CD4-positive, alpha-beta memory T cell (primary cell): ENCODE measurements at regions not wholly inside any gene's neighbourhood (a gene's known extent, or its start where the extent isn't known, plus 50 kb on each side); places are given as distances from the start of the nearest gene placed in this dataset.

Source experiments
- CTCF ChIA-PET: fragments of 350-600 bp; sonication (Branson Sonifier 250); formaldehyde crosslinking; loops from one replicate; lab custom pipeline; 2021; ENCODE audit warnings: inconsistent platforms; ENCODE audit not compliant: partially characterized antibody; lab: Charles Lee
- POLR2A ChIA-PET: fragments of 350-600 bp; sonication (Branson Sonifier 250); formaldehyde crosslinking; loops from one replicate; lab custom pipeline; 2021; ENCODE audit not compliant: partially characterized antibody; lab: Charles Lee
- DNase-seq, 5 donors: peaks; one replicate each; pipeline versions ENCODE4 v3.0.0 to v3.0.0-alpha.2; 2020 to 2022; ENCODE audit warnings: mixed read lengths in 1 of 5
- H3K27ac ChIP-seq: one replicate; pipeline ENCODE4 v1.7.0; 2013; ENCODE audit warnings: low read depth, low read length
- H3K27me3 ChIP-seq: 2 replicates; pipeline ENCODE4 v1.7.0; 2013; ENCODE audit warnings: mild to moderate bottlenecking, low read length, moderate library complexity; ENCODE audit not compliant: insufficient read depth
- H3K36me3 ChIP-seq: 2 replicates; pipeline ENCODE4 v1.7.0; 2013; ENCODE audit warnings: mild to moderate bottlenecking, low read length, moderate library complexity; ENCODE audit not compliant: insufficient read depth
- H3K4me1 ChIP-seq: 2 replicates; pipeline ENCODE4 v1.7.0; 2013; ENCODE audit warnings: mild to moderate bottlenecking, low read length, moderate library complexity; ENCODE audit not compliant: insufficient read depth
- H3K4me3 ChIP-seq, 2 donors: one replicate each; pipeline ENCODE4 v1.7.0; 2013; ENCODE audit warnings: low read length in 2 of 2, mild to moderate bottlenecking in 1 of 2
- H3K9me3 ChIP-seq, 2 donors: one replicate each; pipeline ENCODE4 v1.7.0; 2013; ENCODE audit warnings: low read length in 2 of 2, control low read depth in 1 of 2; ENCODE audit not compliant: control insufficient read depth in 1 of 2
- H3K27ac Mint-ChIP-seq, 7 donors: one replicate each; pipeline ENCODE4 v1.8.0; 2020 to 2021; ENCODE audit warnings: mixed read lengths in 7 of 7, mild to moderate bottlenecking in 6 of 7, inconsistent platforms in 3 of 7, moderate library complexity in 3 of 7
- H3K27me3 Mint-ChIP-seq, 2 donors: one replicate each; pipeline ENCODE4 v1.8.0; 2020 to 2021; ENCODE audit warnings: mixed read lengths in 2 of 2
- H3K36me3 Mint-ChIP-seq, 2 donors: one replicate each; pipeline ENCODE4 v1.8.0; 2020 to 2021; ENCODE audit warnings: mixed read lengths in 2 of 2, inconsistent platforms in 1 of 2, mild to moderate bottlenecking in 1 of 2
- H3K4me1 Mint-ChIP-seq, 4 donors: one replicate each; pipeline ENCODE4 v1.8.0; 2020 to 2021; ENCODE audit warnings: mixed read lengths in 4 of 4, mild to moderate bottlenecking in 1 of 4
- H3K4me3 Mint-ChIP-seq, 8 donors: one replicate each; pipeline ENCODE4 v1.8.0; 2020 to 2021; ENCODE audit warnings: mixed read lengths in 8 of 8, mild to moderate bottlenecking in 7 of 8, moderate library complexity in 6 of 8, inconsistent platforms in 3 of 8
- H3K9me3 Mint-ChIP-seq, 8 donors: one replicate each; pipeline ENCODE4 v1.8.0; 2020 to 2021; ENCODE audit warnings: mixed read lengths in 8 of 8, mild to moderate bottlenecking in 5 of 8, inconsistent platforms in 3 of 8, moderate library complexity in 1 of 8
- intact Hi-C: fragments of 100-400 bp; cut with micrococcal nuclease; formaldehyde crosslinking; loops from one replicate; pipeline ENCODE4 v1.15.1; 2023

GRCh38 chr5:85931220-85931619, 686.5 kb upstream of the COX7C start:
- Mint-ChIP-seq H3K27me3 (no peaks in the 10 kb centered on the region), H3K4me3 (no peak overlapping the region), H3K36me3 (no peaks in the 10 kb centered on the region), H3K4me1 (no peaks in the 10 kb centered on the region), H3K27ac (no peak overlapping the region), H3K9me3 (peaks cover 0 to 11% (median 3%) of the 10 kb centered on the region in 8 donors)
- ChIA-PET POLR2A (no interaction called here), CTCF (no interaction called here)
- no peaks in the 10 kb centered on the region for H3K27me3 ChIP-seq
- H3K27ac ChIP-seq = no peak overlapping the region
- no peak for DNase-seq
- no peaks in the 10 kb centered on the region for H3K9me3 ChIP-seq
- no peaks in the 10 kb centered on the region for H3K4me1 ChIP-seq
- H3K4me3 ChIP-seq = no peak overlapping the region
- intact Hi-C loops = no loop called here
- H3K36me3 ChIP-seq = no peaks in the 10 kb centered on the region

- Histone ChIP-seq H3K4me1 (no peaks in the 10 kb centered on the region), H3K9me3 (no peaks in the 10 kb centered on the region), H3K36me3 (no peaks in the 10 kb centered on the region), H3K27me3 (no peaks in the 10 kb centered on the region), H3K4me3 (no peak overlapping the region), H3K27ac (no peak overlapping the region)
- Mint-ChIP-seq H3K27ac (no peak overlapping the region), H3K9me3 (peaks cover 0 to 10% (median 4%) of the 10 kb centered on the region in 8 donors), H3K4me3 (no peak overlapping the region), H3K27me3 (no peaks in the 10 kb centered on the region), H3K36me3 (no peaks in the 10 kb centered on the region), H3K4me1 (no peaks in the 10 kb centered on the region)
- intact Hi-C loops = no loop called here
- ChIA-PET CTCF (no interaction called here), POLR2A (no interaction called here)
- no peak for DNase-seq
These were observed 679.5 kb upstream of the COX7C start for GRCh38 chr5:85938201-85938600.

GRCh38 chr5:85951707-85952210, 666.0 kb upstream of the COX7C start:
- H3K9me3 ChIP-seq = peaks cover 0 to 5% of the 10 kb centered on the region in 2 donors
- H3K4me1 ChIP-seq = no peaks in the 10 kb centered on the region
- no peak overlapping the region for H3K27ac ChIP-seq
- Mint-ChIP-seq H3K9me3 (peaks cover 0 to 6% (median 2%) of the 10 kb centered on the region in 8 donors), H3K4me1 (no peaks in the 10 kb centered on the region), H3K27me3 (no peaks in the 10 kb centered on the region), H3K4me3 (no peak overlapping the region), H3K27ac (no peak overlapping the region), H3K36me3 (no peaks in the 10 kb centered on the region)
- H3K27me3 ChIP-seq = no peaks in the 10 kb centered on the region
- DNase-seq = no peak
- no peaks in the 10 kb centered on the region for H3K36me3 ChIP-seq
- ChIA-PET POLR2A (no interaction called here), CTCF (no interaction called here)
- intact Hi-C loops = no loop called here
- H3K4me3 ChIP-seq = no peak overlapping the region

DNA sequence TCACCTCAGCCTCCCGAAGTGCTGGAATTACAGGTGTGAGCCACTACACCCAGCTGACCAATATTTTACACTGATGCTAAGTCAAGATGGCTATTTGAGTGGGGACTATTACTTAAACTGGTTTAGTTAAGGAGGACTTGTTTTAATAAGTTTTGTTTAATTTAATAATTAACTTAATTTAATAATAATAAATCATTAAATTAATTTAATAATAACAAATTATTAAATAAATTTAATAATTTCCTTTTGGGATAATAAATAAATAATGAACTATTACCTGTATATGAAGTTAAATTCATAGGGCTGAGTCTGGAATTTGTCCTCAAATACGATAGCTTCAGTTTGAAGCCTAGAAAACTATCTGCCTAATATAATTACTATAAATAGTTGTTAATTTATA, 665.1 kb upstream of the COX7C start:
- ChIA-PET POLR2A (no interaction called here), CTCF (no interaction called here)
- Mint-ChIP-seq H3K36me3 (no peaks in the 10 kb centered on the region), H3K4me1 (no peaks in the 10 kb centered on the region), H3K27me3 (no peaks in the 10 kb centered on the region), H3K4me3 (no peak overlapping the region), H3K27ac (no peak overlapping the region), H3K9me3 (peaks cover 0 to 6% (median 2%) of the 10 kb centered on the region in 8 donors)
- intact Hi-C loops = no loop called here
- Histone ChIP-seq H3K4me1 (no peaks in the 10 kb centered on the region), H3K4me3 (no peak overlapping the region), H3K36me3 (no peaks in the 10 kb centered on the region), H3K27me3 (no peaks in the 10 kb centered on the region), H3K9me3 (peaks cover 0 to 5% of the 10 kb centered on the region in 2 donors), H3K27ac (no peak overlapping the region)
- DNase-seq = no peak

GRCh38 chr5:85967681-85968080, 650.1 kb upstream of the COX7C start:
- H3K9me3 ChIP-seq = no peaks in the 10 kb centered on the region
- no peaks in the 10 kb centered on the region for H3K36me3 ChIP-seq
- H3K27me3 ChIP-seq = no peaks in the 10 kb centered on the region
- H3K27ac ChIP-seq = no peak overlapping the region
- no peaks in the 10 kb centered on the region for H3K4me1 Mint-ChIP-seq
- no peak overlapping the region for H3K4me3 Mint-ChIP-seq
- no peak overlapping the region for H3K4me3 ChIP-seq
- no peak for DNase-seq
- intact Hi-C loops = no loop called here
- peaks cover 0 to 2% (median 0%) of the 10 kb centered on the region in 8 donors for H3K9me3 Mint-ChIP-seq
- H3K27me3 Mint-ChIP-seq = no peaks in the 10 kb centered on the region
- no peaks in the 10 kb centered on the region for H3K36me3 Mint-ChIP-seq
- no peaks in the 10 kb centered on the region for H3K4me1 ChIP-seq
- ChIA-PET CTCF (no interaction called here), POLR2A (no interaction called here)
- no peak overlapping the region for H3K27ac Mint-ChIP-seq

DNA sequence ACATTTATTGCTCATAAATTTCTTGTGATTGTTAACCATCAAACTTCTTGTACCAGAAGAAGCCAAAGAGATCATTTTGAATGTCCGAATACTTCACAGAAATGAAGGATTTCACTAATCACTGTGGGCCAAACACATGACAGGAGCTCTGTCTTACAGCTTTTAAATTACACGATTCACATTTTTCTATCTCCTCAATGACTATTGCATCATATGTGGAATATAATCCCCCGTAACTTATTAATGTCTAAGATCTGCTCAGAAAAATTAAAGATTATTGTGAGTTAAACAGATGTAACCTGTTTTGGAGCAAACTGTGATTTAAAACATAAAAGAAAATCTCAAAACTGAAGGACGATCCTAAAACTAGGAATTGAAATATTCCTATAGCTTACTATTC, 645.2 kb upstream of the COX7C start:
- H3K27me3 Mint-ChIP-seq = no peaks in the 10 kb centered on the region
- Histone ChIP-seq H3K27ac (no peak overlapping the region), H3K9me3 (no peaks in the 10 kb centered on the region), H3K4me1 (no peaks in the 10 kb centered on the region), H3K4me3 (no peak overlapping the region), H3K27me3 (no peaks in the 10 kb centered on the region), H3K36me3 (no peaks in the 10 kb centered on the region)
- H3K4me3 Mint-ChIP-seq = no peak overlapping the region
- no peak for DNase-seq
- no peaks in the 10 kb centered on the region for H3K36me3 Mint-ChIP-seq
- ChIA-PET CTCF (no interaction called here), POLR2A (no interaction called here)
- peaks cover 0 to 3% (median 0%) of the 10 kb centered on the region in 8 donors for H3K9me3 Mint-ChIP-seq
- intact Hi-C loops = no loop called here
- no peak overlapping the region for H3K27ac Mint-ChIP-seq
- no peaks in the 10 kb centered on the region for H3K4me1 Mint-ChIP-seq

DNA sequence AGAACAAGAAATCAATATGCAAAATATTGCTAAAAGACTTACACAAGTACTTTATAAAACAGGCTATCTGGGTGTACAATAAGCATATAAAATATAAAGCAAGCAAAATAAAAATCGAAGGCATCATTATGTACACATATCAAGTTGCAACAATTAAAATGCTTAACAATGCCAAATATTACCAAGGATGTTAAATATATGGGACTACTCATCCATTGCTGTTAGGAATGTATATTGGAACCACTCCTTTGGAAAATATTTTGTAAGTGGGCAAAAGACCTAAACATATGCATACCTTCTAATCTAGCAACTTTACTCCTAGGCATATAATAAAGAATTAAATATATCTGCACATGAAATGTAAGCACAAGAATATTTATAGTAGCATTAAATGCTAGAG, 632.6 kb upstream of the COX7C start:
- Mint-ChIP-seq H3K4me1 (no peaks in the 10 kb centered on the region), H3K9me3 (peaks cover under 1 to 7% (median 4%) of the 10 kb centered on the region in 8 donors), H3K27me3 (no peaks in the 10 kb centered on the region), H3K4me3 (no peak overlapping the region), H3K36me3 (no peaks in the 10 kb centered on the region), H3K27ac (no peak overlapping the region)
- Histone ChIP-seq H3K4me3 (no peak overlapping the region), H3K27me3 (no peaks in the 10 kb centered on the region), H3K27ac (no peak overlapping the region), H3K4me1 (no peaks in the 10 kb centered on the region), H3K36me3 (no peaks in the 10 kb centered on the region), H3K9me3 (no peaks in the 10 kb centered on the region)
- DNase-seq = no peak
- ChIA-PET POLR2A (no interaction called here), CTCF (no interaction called here)
- intact Hi-C loops = no loop called here

- Histone ChIP-seq H3K36me3 (no peaks in the 10 kb centered on the region), H3K4me3 (no peak overlapping the region), H3K9me3 (no peaks in the 10 kb centered on the region), H3K4me1 (no peaks in the 10 kb centered on the region), H3K27ac (no peak overlapping the region), H3K27me3 (no peaks in the 10 kb centered on the region)
- DNase-seq = no peak
- no peaks in the 10 kb centered on the region for H3K4me1 Mint-ChIP-seq
- H3K36me3 Mint-ChIP-seq = no peaks in the 10 kb centered on the region
- H3K4me3 Mint-ChIP-seq = no peak overlapping the region
- no peaks in the 10 kb centered on the region for H3K27me3 Mint-ChIP-seq
- ChIA-PET POLR2A (no interaction called here), CTCF (no interaction called here)
- no peak overlapping the region for H3K27ac Mint-ChIP-seq
- H3K9me3 Mint-ChIP-seq = peaks cover 2 to 18% (median 12%) of the 10 kb centered on the region in 8 donors
- intact Hi-C loops = no loop called here
These were observed 626.7 kb upstream of the COX7C start for GRCh38 chr5:85990998-85991397.
